ENCODE measurements at regions not wholly inside any gene's neighbourhood (a gene's known extent, or its start where the extent isn't known, plus 50 kb on each side); places are given as distances from the start of the nearest gene placed in this dataset.
"Not testable (repeated sequence)": the region's sequence is repeated elsewhere in the genome, so short reads cannot be mapped to it uniquely, and the experiment has no call there.

GRCh38 chr6:10174761-10175160, 240.1 kb downstream of the TFAP2A start:
- DNase-seq = no peak

GRCh38 chr6:10174056-10174455, 240.8 kb downstream of the TFAP2A start:
- DNase-seq = no peak

GRCh38 chr6:10171706-10172105, 243.2 kb downstream of the TFAP2A start:
- not testable (repeated sequence) for DNase-seq

GRCh38 chr6:10170816-10171215, 244.1 kb downstream of the TFAP2A start:
- no peak for DNase-seq

- no peak for DNase-seq
Measured at GRCh38 chr6:10166031-10166430, 248.8 kb downstream of the TFAP2A start.

GRCh38 chr6:10163203-10163962, 251.5 kb downstream of the TFAP2A start:
- no peak for DNase-seq

GRCh38 chr6:10156875-10157274, 258.0 kb downstream of the TFAP2A start:
- DNase-seq = no peak

- DNase-seq = no peak
Measured at GRCh38 chr6:10154251-10154650, 260.6 kb downstream of the TFAP2A start.

GRCh38 chr6:10151144-10151915, 263.5 kb downstream of the TFAP2A start:
- DNase-seq = peak; percentile 8

- no peak for DNase-seq
Measured at GRCh38 chr6:10149603-10150002, 265.3 kb downstream of the TFAP2A start.

GRCh38 chr6:10146715-10147451, 268.0 kb downstream of the TFAP2A start:
- no peak for DNase-seq

GRCh38 chr6:10144772-10145171, 270.1 kb downstream of the TFAP2A start:
- DNase-seq = no peak

GRCh38 chr6:10141746-10142443, 273.0 kb downstream of the TFAP2A start:
- no peak for DNase-seq

- peak; percentile 25 for DNase-seq
Measured at GRCh38 chr6:10140824-10141223, 274.1 kb downstream of the TFAP2A start.

- no peak for DNase-seq
Measured at GRCh38 chr6:10140136-10140535, 274.7 kb downstream of the TFAP2A start.

- no peak for DNase-seq
Measured at GRCh38 chr6:10138917-10139316, 276.0 kb downstream of the TFAP2A start.

GRCh38 chr6:10136636-10137035, 278.2 kb downstream of the TFAP2A start:
- DNase-seq = no peak

GRCh38 chr6:10134185-10134584, 280.7 kb downstream of the TFAP2A start:
- DNase-seq = peak; percentile 10

- DNase-seq = no peak
Measured at GRCh38 chr6:10128721-10129120, 286.2 kb downstream of the TFAP2A start.

GRCh38 chr6:10122164-10122563, 292.7 kb downstream of the TFAP2A start:
- no peak for DNase-seq

GRCh38 chr6:10112871-10113549, 301.9 kb downstream of the TFAP2A start:
- DNase-seq = no peak

- DNase-seq = no peak
Measured at GRCh38 chr6:10111975-10112374, 302.9 kb downstream of the TFAP2A start.

All from NCI-H345 (cell line).